ENCODE measurements at regions not wholly inside any gene's neighbourhood (a gene's known extent, or its start where the extent isn't known, plus 50 kb on each side); places are given as distances from the start of the nearest gene placed in this dataset.

GRCh38 chr1:55420026-55420425, 204.9 kb upstream of the USP24 start:
- DNase-seq: no peak

- DNase-seq: no peak
Observed at GRCh38 chr1:55418208-55419000, 203.2 kb upstream of the USP24 start.

DNA sequence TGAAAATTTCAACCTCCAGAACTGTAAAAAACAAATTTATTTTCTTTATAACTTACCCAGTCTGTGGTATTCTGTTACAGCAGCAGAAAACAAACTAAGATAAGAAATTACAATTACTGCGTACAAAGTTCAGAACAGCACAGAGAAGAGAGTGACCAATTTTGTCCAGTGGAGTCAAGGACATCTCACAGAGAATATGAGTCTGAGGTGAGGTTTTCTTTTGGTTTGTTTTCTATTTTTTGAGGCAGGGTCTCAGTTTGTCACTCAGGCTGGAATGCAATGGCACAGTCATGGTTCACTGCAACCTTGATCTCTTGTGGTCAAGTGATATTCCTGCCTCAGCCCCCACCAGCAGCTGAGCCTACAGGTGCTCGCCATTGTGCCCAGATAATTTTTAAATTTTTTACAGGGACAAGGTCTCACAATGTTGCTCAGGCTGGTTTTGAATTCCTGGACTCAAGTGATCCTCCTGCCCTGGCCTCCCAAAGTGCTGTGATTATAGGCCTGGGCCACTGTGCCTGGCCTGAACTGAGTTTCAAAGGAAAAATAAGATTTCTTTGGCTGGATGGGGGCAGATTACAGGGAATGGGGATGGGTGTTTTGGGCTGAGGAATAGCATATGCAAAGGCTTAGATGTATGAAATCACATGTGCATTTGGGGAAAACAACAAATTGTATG, 201.1 kb upstream of the USP24 start:
- no peak for DNase-seq

- DNase-seq: no peak
Observed at GRCh38 chr1:55413286-55413685, 198.1 kb upstream of the USP24 start.

DNA sequence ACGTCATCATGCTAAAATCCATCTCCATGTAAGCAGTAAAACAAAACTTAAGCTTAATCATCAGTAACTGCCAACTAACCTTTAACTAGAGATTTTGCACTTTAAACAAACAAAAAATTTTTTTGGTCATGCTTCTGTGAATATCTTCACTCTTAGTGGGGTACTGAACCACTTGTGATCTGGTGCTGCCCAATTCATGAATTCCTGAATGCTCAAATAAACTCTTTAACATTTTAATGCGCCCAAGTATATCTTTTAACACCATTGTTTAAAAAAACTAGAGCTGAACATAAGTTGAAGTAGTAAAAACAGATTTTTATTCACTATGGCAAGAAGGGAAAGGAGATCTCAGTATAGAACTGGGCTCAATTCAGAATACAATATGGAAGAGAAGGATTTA, 196.9 kb upstream of the USP24 start:
- no peak for DNase-seq

DNA sequence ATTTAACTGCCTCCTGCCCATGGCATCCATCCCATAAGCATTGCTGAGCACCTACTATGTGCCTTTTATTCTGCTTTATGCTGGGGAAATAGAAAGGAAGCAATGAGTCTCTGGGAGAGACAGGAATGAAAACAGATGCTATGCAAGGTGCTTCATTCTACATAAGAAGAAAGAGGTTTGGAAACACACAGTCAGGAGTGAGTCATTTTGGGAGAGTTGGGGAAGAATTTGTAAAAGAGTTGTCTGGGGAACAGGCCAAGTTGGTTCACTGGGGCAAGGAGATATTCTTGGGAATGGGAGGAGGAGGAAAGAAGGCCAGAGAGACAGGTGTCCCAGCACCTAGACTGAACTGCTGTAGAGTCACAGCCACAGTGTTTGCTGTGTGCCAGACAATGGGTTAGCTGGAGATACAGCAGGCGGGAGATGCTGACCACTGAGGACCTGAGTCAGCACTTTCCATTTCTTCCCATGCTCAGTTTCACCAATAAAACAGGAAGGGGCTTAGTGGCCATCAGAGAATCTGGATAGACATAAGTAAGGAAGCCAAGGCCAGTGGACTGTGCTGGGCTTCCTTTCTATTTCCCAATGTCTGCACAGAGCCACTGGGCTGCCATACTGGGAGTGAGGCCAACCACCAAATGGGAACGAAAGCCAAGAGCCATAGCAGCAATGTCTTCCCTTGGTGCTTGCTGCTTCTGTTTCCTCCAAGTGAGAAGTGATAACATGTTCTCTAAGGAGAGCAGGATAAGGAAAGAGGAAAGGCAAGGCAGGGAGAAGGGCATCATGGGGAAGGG, 187.7 kb upstream of the USP24 start:
- no peak for DNase-seq

DNA sequence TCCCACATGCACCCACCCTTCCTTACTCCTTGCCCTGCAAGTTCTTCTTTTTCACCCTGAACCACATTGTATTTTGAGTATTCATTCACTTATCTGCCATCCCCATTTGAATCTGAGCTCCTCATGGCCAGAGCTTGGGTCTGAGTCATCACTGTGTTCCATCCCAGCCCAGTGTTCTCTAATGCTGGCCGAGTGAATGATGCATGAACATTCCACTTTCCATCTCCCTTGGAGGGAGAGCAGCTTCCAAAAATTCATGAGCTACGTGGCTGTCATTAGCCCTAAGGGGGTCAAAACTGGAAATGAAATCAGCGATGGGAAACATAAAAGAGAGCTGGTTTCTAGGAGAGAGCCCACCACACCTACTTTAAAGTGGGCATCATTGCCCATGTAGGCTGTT, 187.0 kb upstream of the USP24 start:
- no peak for DNase-seq

- DNase-seq: no peak
Observed at GRCh38 chr1:55400508-55400907, 185.3 kb upstream of the USP24 start.

GRCh38 chr1:55399346-55399745, 184.2 kb upstream of the USP24 start:
- DNase-seq: no peak

DNA sequence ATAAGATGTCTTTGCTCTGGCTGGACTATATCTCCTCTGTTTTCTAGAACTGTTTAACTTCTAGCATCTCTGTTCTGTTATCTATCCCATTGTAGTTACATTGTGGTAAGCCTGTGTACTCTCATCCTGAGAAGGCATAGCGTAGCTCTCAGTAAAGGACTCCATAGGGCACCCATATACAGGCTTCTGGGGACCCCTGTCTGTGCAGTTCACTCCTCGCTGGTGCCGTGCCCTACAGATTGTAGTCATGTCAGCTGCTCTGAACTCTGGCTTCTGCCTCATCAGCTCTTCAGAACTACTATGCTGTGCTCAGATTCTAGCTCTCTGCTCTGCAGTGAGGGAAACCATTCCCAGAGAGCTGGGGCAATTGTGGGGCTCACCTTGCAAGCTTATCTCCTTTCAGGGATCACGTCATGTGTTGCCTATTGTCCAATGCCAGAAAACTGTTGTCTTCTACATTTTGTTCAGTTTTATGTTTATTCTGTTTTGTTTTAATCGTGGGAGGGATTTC, 181.3 kb upstream of the USP24 start:
- DNase-seq: no peak

- DNase-seq: no peak
Observed at GRCh38 chr1:55388960-55389359, 173.8 kb upstream of the USP24 start.

GRCh38 chr1:55387145-55387544, 172.0 kb upstream of the USP24 start:
- no peak for DNase-seq

DNA sequence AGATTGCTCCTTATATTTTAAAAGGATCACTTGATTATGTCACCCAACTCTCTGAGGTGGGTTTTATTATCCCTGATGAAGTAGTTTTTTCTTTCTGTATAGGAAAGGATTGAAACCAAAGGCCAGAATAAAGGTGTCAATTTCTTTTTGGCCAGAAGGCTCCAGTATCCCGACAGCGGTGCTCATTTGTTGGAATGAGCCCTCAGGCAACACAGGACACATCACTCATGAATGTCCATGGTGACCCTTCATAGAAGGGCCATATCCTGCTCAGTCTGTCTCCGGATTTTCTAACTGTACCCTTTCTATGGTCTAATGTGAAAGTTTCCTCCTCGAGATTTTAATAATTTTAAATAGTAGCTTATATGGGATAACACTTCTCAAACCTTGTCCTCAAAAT, 171.3 kb upstream of the USP24 start:
- no peak for DNase-seq

- DNase-seq: no peak
Observed at GRCh38 chr1:55385402-55386018, 170.3 kb upstream of the USP24 start.

- DNase-seq: no peak
Observed at GRCh38 chr1:55384637-55385036, 169.5 kb upstream of the USP24 start.

DNA sequence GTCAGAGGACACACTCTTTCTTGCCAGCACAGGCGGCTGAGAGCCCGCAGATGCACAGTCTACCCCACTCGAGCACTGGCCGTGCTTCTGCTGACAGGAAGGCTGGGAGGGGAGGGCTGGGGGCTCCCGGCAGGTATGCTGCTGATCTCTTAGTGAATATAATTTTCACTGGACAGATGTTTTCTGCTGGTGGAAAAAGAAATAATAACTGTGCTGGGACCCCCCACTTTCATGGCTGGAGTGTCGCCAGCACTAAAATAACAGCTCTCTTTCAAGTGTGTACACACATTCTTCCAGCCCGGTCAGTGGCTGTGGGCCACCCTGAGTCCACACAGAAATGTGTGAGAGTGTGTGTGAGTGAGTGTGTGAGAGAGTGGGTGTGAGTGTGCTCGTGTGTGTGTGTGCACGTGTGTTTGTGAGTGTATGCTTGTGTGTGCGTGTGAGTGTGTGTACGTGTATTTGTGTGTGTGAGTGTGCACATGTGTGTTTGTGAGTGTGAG, 167.7 kb upstream of the USP24 start:
- DNase-seq: no peak

- no peak for DNase-seq
Observed at GRCh38 chr1:55381983-55382382, 166.8 kb upstream of the USP24 start.

DNA sequence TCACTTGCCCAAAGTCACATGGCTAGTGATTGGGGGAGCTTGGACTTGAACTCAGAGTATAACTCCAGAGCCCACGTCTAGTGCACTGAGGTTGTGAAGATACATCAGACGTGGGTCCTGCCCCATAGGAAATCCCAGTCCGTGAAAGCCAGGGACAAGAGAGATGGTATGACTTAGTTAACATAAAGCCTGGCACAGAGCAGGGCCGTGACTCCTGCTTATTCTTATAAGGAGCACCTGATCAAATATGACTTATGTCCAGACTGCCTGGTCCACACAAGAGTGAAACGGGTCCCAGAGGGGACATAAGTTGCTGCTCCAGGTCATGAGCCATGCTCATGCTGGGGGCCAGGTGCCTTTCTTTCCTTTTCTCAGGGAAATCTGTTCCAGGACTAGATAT, 166.3 kb upstream of the USP24 start:
- no peak for DNase-seq

DNA sequence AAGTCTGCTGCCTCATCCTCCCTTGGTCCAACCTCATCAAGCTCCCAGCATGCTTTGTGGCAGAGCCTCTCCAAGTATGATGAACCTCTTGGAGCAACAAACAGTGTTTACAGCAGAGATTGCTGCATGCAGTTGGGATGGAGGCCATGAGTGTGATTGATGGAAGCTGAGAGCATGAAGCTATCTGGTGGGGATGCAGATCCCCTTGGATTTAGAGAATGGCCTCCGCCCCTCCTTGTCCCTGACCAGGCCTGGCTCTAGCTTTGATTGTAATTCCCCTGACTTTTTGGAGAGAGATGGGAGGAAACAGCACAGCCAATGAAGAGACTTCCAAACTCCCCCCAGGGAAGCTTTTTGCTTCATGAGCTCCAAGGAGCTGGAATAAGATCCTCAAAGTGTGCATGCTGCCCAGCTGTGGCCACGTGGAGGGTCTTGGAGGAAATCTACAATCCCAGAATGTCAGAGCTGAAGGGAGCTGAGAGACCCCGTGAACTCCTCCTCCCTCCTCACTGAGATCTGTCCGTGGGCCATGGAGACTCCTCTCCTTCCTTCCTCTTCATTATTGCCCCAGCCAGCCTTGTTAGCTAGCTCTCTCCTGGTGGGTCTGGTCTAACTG, 165.3 kb upstream of the USP24 start:
- DNase-seq: no peak

DNA sequence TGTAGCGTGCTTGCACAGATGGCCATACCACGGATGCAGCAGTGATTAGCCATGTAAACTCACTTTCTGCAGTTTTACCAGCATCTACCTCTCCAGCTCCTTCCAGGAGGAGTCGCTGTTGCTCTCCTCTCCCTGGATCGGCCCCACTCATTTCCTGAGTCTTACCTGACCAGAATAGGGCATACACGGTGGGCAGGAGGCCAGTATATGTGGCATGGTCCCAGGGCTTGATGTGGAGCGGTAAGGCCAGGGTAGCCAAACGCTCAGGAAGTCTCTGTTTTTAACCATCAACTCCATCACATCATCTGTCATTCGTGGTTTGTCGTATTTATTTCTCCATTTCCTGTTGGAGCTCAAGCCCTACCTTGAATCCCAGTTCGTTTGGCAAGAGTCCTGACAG, 163.4 kb upstream of the USP24 start:
- DNase-seq: no peak

- DNase-seq: no peak
Observed at GRCh38 chr1:55376897-55377296, 161.7 kb upstream of the USP24 start.

- DNase-seq: no peak
Observed at GRCh38 chr1:55375617-55376258, 160.6 kb upstream of the USP24 start.

All from NCI-H510A (cell line).